Keratinocyte (primary cell): ENCODE measurements at regions not wholly inside any gene's neighbourhood (a gene's known extent, or its start where the extent isn't known, plus 50 kb on each side); places are given as distances from the start of the nearest gene placed in this dataset.

Experiments
- DNase-seq: peaks from one replicate; pipeline ENCODE4 v3.0.0-alpha.2; 2011; ENCODE audit warnings: low read depth, missing footprints, low spot score
- FAIRE-seq: peaks from 2 replicates; lab custom pipeline; 2011; peaks lifted over from hg19 to GRCh38; lab: Jason Lieb, UNC
- H2AFZ ChIP-seq: 2 replicates; pipeline ENCODE4 v1.6.0; 2012; ENCODE audit warnings: low read length, control low read depth, inconsistent platforms; ENCODE audit not compliant: control insufficient read depth
- H3K27ac ChIP-seq: 2 replicates; pipeline ENCODE4 v1.5.1; 2011; ENCODE audit warnings: low read length; ENCODE audit not compliant: control insufficient read depth, insufficient read depth
- H3K27me3 ChIP-seq: 3 replicates; pipeline ENCODE4 v1.6.0; 2011; ENCODE audit warnings: low read length; ENCODE audit not compliant: control insufficient read depth, insufficient read depth; ENCODE audit errors: extremely low read depth
- H3K36me3 ChIP-seq, 2 experiments: 2 replicates in 1 of 2; 3 replicates in 1 of 2; pipeline ENCODE4 v1.5.1; 2011; ENCODE audit warnings: low read length in 2 of 2, mild to moderate bottlenecking in 1 of 2; ENCODE audit not compliant: control insufficient read depth in 2 of 2, insufficient read depth in 2 of 2; ENCODE audit errors: extremely low read depth in 1 of 2
- H3K4me1 ChIP-seq: 3 replicates; pipeline ENCODE4 v1.5.1; 2011; ENCODE audit warnings: low read length; ENCODE audit not compliant: control insufficient read depth, insufficient read depth; ENCODE audit errors: extremely low read depth
- H3K4me2 ChIP-seq: 3 replicates; pipeline ENCODE4 v1.6.0; 2011; ENCODE audit warnings: low read depth, low read length; ENCODE audit not compliant: control insufficient read depth, insufficient read depth; ENCODE audit errors: extremely low read depth
- H3K4me3 ChIP-seq, 3 experiments: fragments of 200-600 bp in 1 of 3; sonication (generic) in 1 of 3; 2 replicates in 2 of 3; 3 replicates in 1 of 3; pipeline ENCODE4 v1.5.1; 2011 to 2016; ENCODE audit warnings: low read length in 3 of 3, mild to moderate bottlenecking in 3 of 3, control low read depth in 2 of 3, inconsistent platforms in 1 of 3, low read depth in 1 of 3, mixed read lengths in 1 of 3, mixed run types in 1 of 3, moderate library complexity in 1 of 3; ENCODE audit not compliant: control insufficient read depth in 2 of 3, insufficient read depth in 2 of 3; ENCODE audit errors: extremely low read depth in 1 of 3
- H3K79me2 ChIP-seq: 2 replicates; pipeline ENCODE4 v1.6.0; 2012; ENCODE audit warnings: low read length; ENCODE audit not compliant: control insufficient read depth, insufficient read depth
- H3K9ac ChIP-seq: 3 replicates; pipeline ENCODE4 v1.6.0; 2011; ENCODE audit warnings: low read length; ENCODE audit not compliant: control insufficient read depth, insufficient read depth; ENCODE audit errors: extremely low read depth
- H3K9me1 ChIP-seq: 3 replicates; pipeline ENCODE4 v1.6.0; 2011; ENCODE audit warnings: low read length; ENCODE audit not compliant: control insufficient read depth, insufficient read depth; ENCODE audit errors: extremely low read depth
- H3K9me3 ChIP-seq: 2 replicates; pipeline ENCODE4 v1.5.1; 2012; ENCODE audit warnings: low read depth, low read length; ENCODE audit not compliant: control insufficient read depth
- H4K20me1 ChIP-seq: 3 replicates; pipeline ENCODE4 v1.6.0; 2011; ENCODE audit warnings: low read length; ENCODE audit not compliant: control insufficient read depth, insufficient read depth; ENCODE audit errors: extremely low read depth
- CTCF ChIP-seq, 3 experiments: IDR thresholded peaks in 1 of 3; conservative IDR thresholded peaks in 1 of 3; optimal IDR thresholded peaks in 1 of 3; 2 replicates in 2 of 3; 3 replicates in 1 of 3; pipeline versions ENCODE3 to v1.5.1; 2011; ENCODE audit warnings: low read length in 3 of 3, mild to moderate bottlenecking in 3 of 3, moderate library complexity in 2 of 3, control low read depth in 1 of 3, inconsistent platforms in 1 of 3; ENCODE audit not compliant: insufficient read depth in 2 of 3; ENCODE audit errors: extremely low read depth in 1 of 3
- EZH2 ChIP-seq: IDR thresholded peaks from one replicate; pipeline ENCODE4 v1.6.1; 2012; ENCODE audit warnings: inconsistent platforms, mild to moderate bottlenecking, low read length, moderate library complexity
- dilution Hi-C: fragments of 300-500 bp; cut with MboI; formaldehyde crosslinking; loops from one replicate; pipeline ENCODE4 v1.7.0; 2020; ENCODE audit warnings: low sequenced_read_pairs; ENCODE audit not compliant: extremely low pct_ligation_motif_present

GRCh38 chr4:18641334-18641733 lies 619.8 kb upstream of the LCORL start:
- Histone ChIP-seq H3K4me2 (no peak overlapping the region), H3K9me1 (no peaks in the 10 kb centered on the region), H3K27ac (no peak overlapping the region), H3K79me2 (no peaks in the 10 kb centered on the region), H3K4me3 (no peak overlapping the region), H2AFZ (no peak overlapping the region), H4K20me1 (no peaks in the 10 kb centered on the region), H3K27me3 (no peaks in the 10 kb centered on the region), H3K4me1 (no peaks in the 10 kb centered on the region), H3K9ac (no peak overlapping the region), H3K36me3 (no peaks in the 10 kb centered on the region), H3K9me3 (no peaks in the 10 kb centered on the region)
- TF ChIP-seq CTCF (optimal IDR thresholded peaks at IDR 0.05 in 1 of 3, IDR thresholded peaks at IDR 0.05 in 1 of 3, conservative IDR thresholded peaks at IDR 0.05 in 1 of 3; ENCODE audit: extremely low read depth in 1 of 3, insufficient read depth in 2 of 3, low read length in 3 of 3): no peak
- no peak for TF ChIP-seq EZH2
- no peak for FAIRE-seq
- DNase-seq: no peak
- dilution Hi-C loops: no loop called here

GRCh38 chr4:18638031-18638430 lies 616.5 kb upstream of the LCORL start:
- Histone ChIP-seq H2AFZ (no peak overlapping the region), H3K4me1 (no peaks in the 10 kb centered on the region), H3K9me3 (no peaks in the 10 kb centered on the region), H3K36me3 (no peaks in the 10 kb centered on the region), H3K4me2 (no peak overlapping the region), H3K27me3 (no peaks in the 10 kb centered on the region), H3K27ac (no peak overlapping the region), H3K9ac (no peak overlapping the region), H3K79me2 (no peaks in the 10 kb centered on the region), H4K20me1 (no peaks in the 10 kb centered on the region), H3K9me1 (no peaks in the 10 kb centered on the region), H3K4me3 (no peak overlapping the region)
- FAIRE-seq: no peak
- DNase-seq: no peak
- dilution Hi-C loops: no loop called here
- TF ChIP-seq EZH2 (no peak), CTCF (optimal IDR thresholded peaks at IDR 0.05 in 1 of 3, IDR thresholded peaks at IDR 0.05 in 1 of 3, conservative IDR thresholded peaks at IDR 0.05 in 1 of 3; ENCODE audit: extremely low read depth in 1 of 3, insufficient read depth in 2 of 3, low read length in 3 of 3) (no peak)
